NT2/D1 (cell line): ENCODE measurements at regions not wholly inside any gene's neighbourhood (a gene's known extent, or its start where the extent isn't known, plus 50 kb on each side); places are given as distances from the start of the nearest gene placed in this dataset.

ENCODE experiments used
- DNase-seq: peaks from one replicate; pipeline ENCODE4 v3.0.0-alpha.2; 2011; ENCODE audit warnings: low read depth, low spot score
- H3K27me3 ChIP-seq: 2 replicates; pipeline ENCODE4 v1.6.0; 2011; ENCODE audit warnings: mild to moderate bottlenecking; ENCODE audit not compliant: insufficient read length, insufficient read depth
- H3K36me3 ChIP-seq: 2 replicates; pipeline ENCODE4 v1.6.1; 2011; ENCODE audit warnings: mild to moderate bottlenecking, low read length, mixed read lengths; ENCODE audit not compliant: insufficient read depth, insufficient read length
- H3K4me1 ChIP-seq: 2 replicates; pipeline ENCODE4 v1.5.1; 2011; ENCODE audit not compliant: insufficient read depth, insufficient read length
- H3K4me3 ChIP-seq: 2 replicates; pipeline ENCODE4 v1.5.1; 2011; ENCODE audit warnings: low read depth; ENCODE audit not compliant: insufficient read length
- H3K9ac ChIP-seq: 2 replicates; pipeline ENCODE4 v1.6.0; 2011; ENCODE audit warnings: low read depth; ENCODE audit not compliant: insufficient read length
- H3K9me3 ChIP-seq: 2 replicates; pipeline ENCODE4 v1.5.1; 2011; ENCODE audit warnings: mild to moderate bottlenecking, low read length; ENCODE audit not compliant: insufficient read depth
- SUZ12 ChIP-seq: IDR thresholded peaks from 2 replicates; pipeline ENCODE4 v1.6.1; 2011; ENCODE audit not compliant: insufficient read length, insufficient read depth; ENCODE audit errors: extremely low read depth
- YY1 ChIP-seq: IDR thresholded peaks from 2 replicates; pipeline ENCODE4 v1.6.1; 2011; ENCODE audit not compliant: insufficient read length, insufficient read depth
- ZNF274 ChIP-seq: IDR thresholded peaks from 2 replicates; pipeline ENCODE4 v1.6.1; 2011; ENCODE audit warnings: mild to moderate bottlenecking, low read depth, low read length

DNA sequence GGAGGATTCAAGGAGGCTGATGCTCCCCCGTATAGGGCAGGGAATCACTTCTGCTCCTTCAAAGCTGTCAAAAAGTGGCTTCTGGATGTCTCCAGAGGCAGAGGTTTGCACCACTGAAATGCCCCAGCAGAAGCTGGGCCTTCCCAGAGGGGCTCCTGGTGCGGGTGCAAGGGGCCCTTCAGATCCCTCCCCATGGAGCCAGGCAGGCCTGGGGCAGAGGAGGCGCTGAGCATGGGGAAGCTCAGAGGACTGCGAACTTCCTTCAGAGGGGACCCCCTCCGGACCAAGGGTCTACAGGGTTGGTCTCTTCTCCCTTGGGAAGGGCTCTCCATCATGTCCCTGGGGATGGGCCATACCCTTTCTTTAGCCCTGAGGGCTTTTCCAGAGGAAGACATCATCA lies 341.2 kb downstream of the DYSF start:
- Histone ChIP-seq H3K4me3 (no peak overlapping the region), H3K9me3 (no peaks in the 10 kb centered on the region), H3K27me3 (no peaks in the 10 kb centered on the region), H3K9ac (no peak overlapping the region), H3K4me1 (peaks cover 13% of the 10 kb centered on the region), H3K36me3 (no peaks in the 10 kb centered on the region)
- TF ChIP-seq ZNF274 (no peak), SUZ12 (no peak), YY1 (no peak)
- no peak for DNase-seq

DNA sequence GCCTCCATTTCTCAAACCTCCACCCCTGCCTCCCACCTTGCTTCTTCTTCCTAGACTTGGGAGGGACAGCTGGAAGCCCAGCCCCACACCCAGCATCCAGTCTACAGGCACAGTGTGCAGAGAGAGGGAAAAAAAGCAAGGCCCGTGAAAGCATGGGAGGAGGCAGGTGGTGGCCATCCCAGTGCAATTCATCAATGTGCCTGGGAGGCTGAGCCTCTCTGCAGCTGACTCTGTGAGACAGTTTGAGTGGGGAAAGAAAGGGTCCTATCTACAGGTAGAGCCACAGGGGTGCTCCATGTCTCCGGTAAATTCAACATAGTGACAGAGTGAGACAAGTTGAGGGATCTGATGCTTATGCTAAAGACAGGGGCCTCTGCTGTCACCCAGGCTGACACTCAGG lies 340.6 kb downstream of the DYSF start:
- Histone ChIP-seq H3K36me3 (no peaks in the 10 kb centered on the region), H3K9ac (no peak overlapping the region), H3K4me1 (peaks cover 13% of the 10 kb centered on the region), H3K4me3 (no peak overlapping the region), H3K27me3 (no peaks in the 10 kb centered on the region), H3K9me3 (no peaks in the 10 kb centered on the region)
- TF ChIP-seq YY1: no peak
- no peak for TF ChIP-seq SUZ12
- no peak for TF ChIP-seq ZNF274
- no peak for DNase-seq

DNA sequence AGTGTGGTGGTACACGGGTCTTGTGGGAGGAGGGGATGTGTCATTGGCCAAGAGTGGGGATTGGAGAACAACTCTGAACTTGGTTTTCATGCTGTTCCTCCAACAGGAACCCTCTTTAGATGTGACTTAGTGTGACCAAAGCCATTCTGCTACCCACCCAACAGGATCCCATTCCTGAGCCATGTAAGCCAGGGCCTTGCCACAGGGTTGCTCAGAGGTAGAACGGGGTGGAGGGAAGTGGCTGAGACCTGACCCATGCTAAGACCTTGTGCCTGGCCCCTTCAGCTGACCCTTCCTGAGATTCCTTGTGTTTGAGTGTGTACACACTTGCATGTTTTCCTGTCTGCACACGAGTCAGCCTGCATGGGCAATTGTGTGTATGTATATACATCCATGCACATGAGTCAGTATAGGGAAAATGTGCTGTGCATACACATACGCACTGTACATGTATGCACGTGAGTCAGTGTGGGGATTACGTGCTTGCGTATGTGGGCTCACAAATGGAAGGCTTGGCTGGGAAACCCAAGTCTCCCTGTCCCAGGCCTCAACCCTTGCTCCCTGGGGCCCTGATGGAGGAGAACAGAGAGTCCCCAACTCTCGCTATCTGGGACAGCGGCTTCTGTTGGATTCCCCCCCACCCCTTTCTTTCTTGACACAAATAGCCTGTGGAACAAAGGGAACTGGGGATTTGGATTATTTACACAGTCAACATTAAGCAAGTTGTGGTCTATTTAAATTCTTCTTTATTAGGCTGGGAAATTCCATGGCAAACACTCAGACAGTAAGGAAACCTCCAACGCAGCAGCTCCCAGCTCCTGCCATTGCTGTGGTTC lies 339.8 kb downstream of the DYSF start:
- H3K4me3 ChIP-seq: no peak overlapping the region

DNA sequence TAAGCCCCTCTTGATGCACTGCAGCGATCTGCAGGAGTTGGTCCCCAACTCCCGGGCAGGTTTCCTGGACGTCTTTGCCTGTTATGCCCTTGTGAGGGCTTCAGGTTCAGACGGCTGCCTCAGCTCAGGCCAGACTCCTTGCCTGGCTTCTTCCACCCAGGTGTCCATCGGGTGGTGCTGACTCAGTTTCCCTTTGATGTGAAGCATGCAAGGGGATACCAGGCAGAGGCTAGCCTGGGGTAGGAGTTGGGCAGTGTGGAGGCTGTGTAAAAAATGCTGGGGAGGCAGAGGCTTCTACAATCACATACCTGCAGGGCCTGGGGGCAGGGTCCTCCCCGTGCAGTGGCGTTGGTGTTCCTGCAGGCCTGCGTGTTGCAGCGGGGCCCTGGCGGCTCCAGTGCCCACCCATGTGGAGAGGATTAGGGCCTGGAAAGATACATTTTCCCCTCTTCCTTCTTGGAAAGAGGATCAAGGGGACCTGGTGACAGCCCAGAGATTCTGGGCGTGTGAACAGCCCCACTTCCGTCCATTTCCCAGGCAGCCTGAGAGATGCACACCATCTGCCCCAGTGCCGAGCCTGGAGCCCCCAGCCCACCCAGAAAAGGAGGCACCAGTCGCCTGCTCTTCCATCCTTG lies 338.3 kb downstream of the DYSF start:
- H3K36me3 ChIP-seq: no peaks in the 10 kb centered on the region
- TF ChIP-seq SUZ12: no peak
- no peak for DNase-seq

More for the DNA sequence above, 339.8 kb downstream of the DYSF start:
- H3K27me3 ChIP-seq: no peaks in the 10 kb centered on the region
- TF ChIP-seq ZNF274 (no peak), SUZ12 (no peak), YY1 (no peak)
- no peak overlapping the region for H3K9ac ChIP-seq
- peaks cover 13% of the 10 kb centered on the region for H3K4me1 ChIP-seq
- H3K36me3 ChIP-seq: no peaks in the 10 kb centered on the region
- no peaks in the 10 kb centered on the region for H3K9me3 ChIP-seq
- no peak for DNase-seq

DNA sequence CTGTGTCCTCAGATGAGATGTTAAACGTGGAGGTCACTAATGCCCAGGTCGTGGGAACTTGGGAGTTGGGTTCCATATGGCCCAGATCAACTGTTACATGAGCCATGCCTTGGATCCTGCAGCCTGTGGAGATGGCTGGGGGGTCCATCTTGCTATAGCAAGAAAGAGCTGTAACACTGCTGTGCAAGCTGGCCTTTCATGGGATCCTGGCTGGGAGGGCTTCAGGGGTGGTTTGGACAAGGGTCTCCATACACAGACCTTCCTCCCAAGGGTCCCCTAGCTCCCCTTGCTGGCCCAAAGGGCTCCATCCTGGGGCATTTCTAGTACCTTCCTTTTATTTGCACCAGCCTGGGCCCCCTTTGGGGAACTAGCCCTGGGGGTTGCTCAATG lies 337.7 kb downstream of the DYSF start:
- TF ChIP-seq ZNF274: no peak
- no peak for TF ChIP-seq YY1
- TF ChIP-seq SUZ12: no peak
- Histone ChIP-seq H3K9ac (no peak overlapping the region), H3K4me1 (peaks cover 10% of the 10 kb centered on the region), H3K9me3 (no peaks in the 10 kb centered on the region), H3K27me3 (no peaks in the 10 kb centered on the region), H3K36me3 (no peaks in the 10 kb centered on the region), H3K4me3 (no peak overlapping the region)
- DNase-seq: no peak

More for the DNA sequence above, 338.3 kb downstream of the DYSF start:
- Histone ChIP-seq H3K27me3 (no peaks in the 10 kb centered on the region), H3K9ac (no peak overlapping the region), H3K4me3 (no peak overlapping the region), H3K4me1 (peaks cover 13% of the 10 kb centered on the region), H3K9me3 (no peaks in the 10 kb centered on the region)

DNA sequence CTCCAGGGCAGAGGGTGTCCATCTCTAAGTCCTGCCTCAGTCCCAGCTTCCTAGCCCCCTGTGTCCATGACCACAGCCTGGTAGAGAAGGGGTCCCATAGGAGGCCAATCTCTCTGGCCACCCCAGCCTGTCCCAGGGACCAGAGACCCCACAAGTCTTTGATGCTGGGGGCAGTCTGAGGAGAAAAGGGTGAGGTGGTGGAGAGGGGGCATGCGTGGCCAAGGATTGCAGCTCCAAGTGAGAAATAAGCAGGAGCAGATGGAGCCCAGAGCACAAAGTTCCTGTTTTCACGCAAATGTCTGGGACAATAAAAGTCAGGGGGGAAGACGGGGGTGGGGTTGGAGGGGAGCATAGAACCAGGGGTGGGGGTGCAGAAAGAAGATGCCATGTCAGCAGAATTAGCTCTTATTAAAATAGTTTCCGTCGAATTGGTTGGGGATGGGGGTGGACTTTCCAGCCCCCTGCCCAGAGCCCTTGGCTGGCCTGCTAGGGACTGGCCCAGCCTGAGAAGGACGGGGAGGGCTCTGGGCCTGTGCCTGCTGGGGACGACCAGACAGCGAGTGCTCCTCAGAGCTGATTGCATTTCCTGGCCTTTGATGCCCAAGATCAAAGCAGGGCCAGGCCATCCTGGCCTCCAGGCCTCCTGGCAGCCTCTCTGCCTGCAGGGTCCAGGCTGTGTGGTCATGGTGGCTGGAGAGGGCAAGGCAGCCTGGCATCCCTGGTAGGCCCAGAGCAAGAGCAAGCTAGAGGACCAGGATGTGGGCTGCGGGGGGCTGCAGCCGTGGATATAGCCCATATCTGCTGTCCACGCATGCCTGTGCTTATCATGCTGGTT lies 337.1 kb downstream of the DYSF start:
- TF ChIP-seq YY1 (no peak), SUZ12 (no peak), ZNF274 (no peak)
- Histone ChIP-seq H3K4me3 (no peak overlapping the region), H3K27me3 (no peaks in the 10 kb centered on the region), H3K9me3 (no peaks in the 10 kb centered on the region), H3K36me3 (no peaks in the 10 kb centered on the region), H3K4me1 (peaks cover 12% of the 10 kb centered on the region), H3K9ac (no peak overlapping the region)
- no peak for DNase-seq
